Tibial nerve (tissue), 3 donors: ENCODE measurements at regions not wholly inside any gene's neighbourhood (a gene's known extent, or its start where the extent isn't known, plus 50 kb on each side); places are given as distances from the start of the nearest gene placed in this dataset.

Experiments used
- CTCF ChIP-seq, 5 experiments: fragments of 200-600 bp in 3 of 5; fragments of 450-650 bp in 2 of 5; sonication (generic) in 3 of 5; IDR thresholded peaks; one replicate each; pipeline ENCODE4 v1.5.1; 2016 to 2019; ENCODE audit warnings: antibody characterized with exemption in 5 of 5, mild to moderate bottlenecking in 3 of 5, moderate library complexity in 2 of 5
- POLR2A ChIP-seq, 2 donors: fragments of 450-650 bp; IDR thresholded peaks; one replicate each; pipeline ENCODE4 v1.6.1; 2017; ENCODE audit warnings: antibody characterized with exemption in 2 of 2, mild to moderate bottlenecking in 2 of 2, moderate library complexity in 2 of 2

- TF ChIP-seq CTCF (IDR thresholded peaks at IDR 0.05) (no peak), POLR2A (IDR thresholded peaks at IDR 0.05) (no peak)
Measured at GRCh38 chr2:5535301-5535700, 156.9 kb upstream of the SOX11 start.
